PC-9 (cell line): ENCODE measurements at regions not wholly inside any gene's neighbourhood (a gene's known extent, or its start where the extent isn't known, plus 50 kb on each side); places are given as distances from the start of the nearest gene placed in this dataset.

ENCODE experiments used
- BruUV-seq: library from RNA; stranded (reverse); fragments of 400-500 nt; replicated peaks from 2 replicates; lab custom pipeline; 2021; lab: Mats Ljungman, UMichigan
- CTCF ChIA-PET: fragments of 300-600 bp; sonication (Branson Sonifier 250); formaldehyde crosslinking; loops from one replicate; lab custom pipeline; 2022; ENCODE audit warnings: antibody characterized with exemption; lab: Charles Lee
- POLR2A ChIA-PET: fragments of 300-600 bp; sonication (Branson Sonifier 250); formaldehyde crosslinking; loops from one replicate; lab custom pipeline; 2022; ENCODE audit warnings: antibody characterized with exemption; ENCODE audit not compliant: unreplicated experiment; lab: Charles Lee
- DNase-seq, 2 experiments: peaks; one replicate each; pipeline versions ENCODE4 v3.0.0 to v3.0.0-alpha.2; 2015 to 2022; ENCODE audit warnings: mixed read lengths in 1 of 2
- H2AFZ ChIP-seq: fragments of 200-600 bp; sonication (generic); 2 replicates; pipeline ENCODE4 v1.8.1; 2017; ENCODE audit warnings: antibody characterized with exemption
- H3F3A ChIP-seq: fragments of 200-600 bp; sonication (generic); 2 replicates; pipeline ENCODE4 v1.8.1; 2017; ENCODE audit warnings: antibody characterized with exemption, mild to moderate bottlenecking, low read depth; ENCODE audit not compliant: insufficient read depth
- H3K27ac ChIP-seq: fragments of 200-600 bp; sonication (generic); 2 replicates; pipeline ENCODE4 v1.6.1; 2016; ENCODE audit warnings: mixed run types
- H3K27me3 ChIP-seq: fragments of 200-600 bp; sonication (generic); 2 replicates; pipeline ENCODE4 v1.6.1; 2016; ENCODE audit warnings: low read depth, mixed run types; ENCODE audit not compliant: insufficient read depth
- H3K36me3 ChIP-seq: fragments of 200-600 bp; sonication (generic); 2 replicates; pipeline ENCODE4 v1.6.1; 2016; ENCODE audit warnings: low read depth, mixed run types
- H3K4me1 ChIP-seq: fragments of 200-600 bp; sonication (generic); replicated peaks from 2 replicates; pipeline ENCODE4 v1.6.1; 2016; ENCODE audit warnings: mixed run types; ENCODE audit not compliant: insufficient read depth
- H3K4me2 ChIP-seq: fragments of 200-600 bp; sonication (generic); 2 replicates; pipeline ENCODE4 v1.6.1; 2017; ENCODE audit warnings: mixed run types
- H3K4me3 ChIP-seq: fragments of 200-600 bp; sonication (generic); 2 replicates; pipeline ENCODE4 v1.6.1; 2016; ENCODE audit warnings: mixed run types
- H3K79me2 ChIP-seq: fragments of 200-600 bp; sonication (generic); 2 replicates; pipeline ENCODE4 v1.6.1; 2017; ENCODE audit warnings: low read depth, mixed run types
- H3K9me2 ChIP-seq: fragments of 200-600 bp; sonication (generic); 2 replicates; pipeline ENCODE4 v1.8.1; 2017; ENCODE audit warnings: mild to moderate bottlenecking; ENCODE audit not compliant: insufficient read depth
- H3K9me3 ChIP-seq: fragments of 200-600 bp; sonication (generic); 2 replicates; pipeline ENCODE4 v1.8.1; 2016; ENCODE audit warnings: low read depth; ENCODE audit not compliant: insufficient read depth
- H4K20me1 ChIP-seq: fragments of 200-600 bp; sonication (generic); 2 replicates; pipeline ENCODE4 v1.8.1; 2017; ENCODE audit not compliant: insufficient read depth
- CTCF ChIP-seq: fragments of 200-600 bp; sonication (generic); conservative IDR thresholded peaks from 2 replicates; pipeline ENCODE4 v1.6.1; 2017; ENCODE audit warnings: mixed run types, antibody characterized with exemption, mild to moderate bottlenecking, moderate library complexity
- EZH2 ChIP-seq: fragments of 200-600 bp; sonication (generic); IDR thresholded peaks from 2 replicates; pipeline ENCODE4 v1.8.0; 2017; ENCODE audit warnings: antibody characterized with exemption, low read depth
- intact Hi-C: fragments of 100-400 bp; cut with micrococcal nuclease; formaldehyde crosslinking; loops from one replicate; pipeline ENCODE4 v1.10.0; 2022; ENCODE audit not compliant: unreplicated experiment

- ChIA-PET POLR2A (interaction anchor here (0.6 kb wide), 1 partner anchor 276 kb away, joined by 4 read pairs; no protein-coding TSS in a partner anchor), CTCF (no interaction called here)
- Histone ChIP-seq H2AFZ (no peak overlapping the region), H3K4me1 (no peaks in the 10 kb centered on the region), H3K4me2 (no peak overlapping the region), H3K79me2 (no peaks in the 10 kb centered on the region), H4K20me1 (no peaks in the 10 kb centered on the region), H3K27ac (no peak overlapping the region), H3K4me3 (no peak overlapping the region), H3K9me2 (no peaks in the 10 kb centered on the region), H3K9me3 (no peaks in the 10 kb centered on the region), H3K27me3 (no peaks in the 10 kb centered on the region), H3K36me3 (no peaks in the 10 kb centered on the region), H3F3A (no peaks in the 10 kb centered on the region)
- intact Hi-C loops, result loop anchor here (1.0 kb wide), 1 partner anchor 8 kb away; no protein-coding TSS in a partner anchor
- DNase-seq, result no peak
- no peak for TF ChIP-seq EZH2
- no peak for TF ChIP-seq CTCF
- BruUV-seq, result no TSS peak
These were observed 413.2 kb downstream of the FAT4 start for GRCh38 chr4:125727931-125728330.

GRCh38 chr4:125728568-125728967 lies 413.8 kb downstream of the FAT4 start:
- Histone ChIP-seq H3K4me3 (no peak overlapping the region), H3K9me3 (no peaks in the 10 kb centered on the region), H4K20me1 (no peaks in the 10 kb centered on the region), H3F3A (no peaks in the 10 kb centered on the region), H3K4me1 (no peaks in the 10 kb centered on the region), H3K27me3 (no peaks in the 10 kb centered on the region), H3K36me3 (no peaks in the 10 kb centered on the region), H3K4me2 (no peak overlapping the region), H2AFZ (no peak overlapping the region), H3K79me2 (no peaks in the 10 kb centered on the region), H3K27ac (no peak overlapping the region), H3K9me2 (no peaks in the 10 kb centered on the region)
- POLR2A ChIA-PET, result no interaction called here
- no peak for TF ChIP-seq EZH2
- TF ChIP-seq CTCF, result no peak
- DNase-seq, result peak; percentile 39 to 49
- BruUV-seq, result no TSS peak
- CTCF ChIA-PET, result no interaction called here
- intact Hi-C loops, result loop anchor here (1.0 kb wide), 1 partner anchor 8 kb away; no protein-coding TSS in a partner anchor

- H3K9me3 ChIP-seq, result no peaks in the 10 kb centered on the region
- H4K20me1 ChIP-seq, result no peaks in the 10 kb centered on the region
- ChIA-PET CTCF (no interaction called here), POLR2A (interaction anchor here (0.5 kb wide), 1 partner anchor 93 kb away, joined by 4 read pairs; no protein-coding TSS in a partner anchor)
- no peaks in the 10 kb centered on the region for H3F3A ChIP-seq
- no peaks in the 10 kb centered on the region for H3K4me1 ChIP-seq
- TF ChIP-seq CTCF (no peak), EZH2 (no peak)
- H3K79me2 ChIP-seq, result no peaks in the 10 kb centered on the region
- H3K36me3 ChIP-seq, result no peaks in the 10 kb centered on the region
- H3K27ac ChIP-seq, result no peak overlapping the region
- DNase-seq, result no peak
- intact Hi-C loops, result no loop called here
- no peaks in the 10 kb centered on the region for H3K9me2 ChIP-seq
- H2AFZ ChIP-seq, result no peak overlapping the region
- H3K4me2 ChIP-seq, result no peak overlapping the region
- BruUV-seq, result no TSS peak
- H3K4me3 ChIP-seq, result no peak overlapping the region
- H3K27me3 ChIP-seq, result no peaks in the 10 kb centered on the region
These were observed 414.4 kb downstream of the FAT4 start for GRCh38 chr4:125729171-125729570.
